IMR-90 (cell line): ENCODE measurements at regions not wholly inside any gene's neighbourhood (a gene's known extent, or its start where the extent isn't known, plus 50 kb on each side); places are given as distances from the start of the nearest gene placed in this dataset.

ENCODE experiments used
- ATAC-seq: fragments of 200-7000 bp; cut with Tn5 transposase; 2 replicates; pipeline ENCODE4 v1.9.1; 2020; ENCODE audit warnings: low read depth, mild to moderate bottlenecking, moderate library complexity
- BruUV-seq: library from RNA; stranded (reverse); fragments of 400-500 nt; replicated peaks from 2 replicates; lab custom pipeline; 2021; lab: Mats Ljungman, UMichigan
- CTCF ChIA-PET: fragments of 300-600 bp; formaldehyde crosslinking; extraction: SDS; loops from one replicate; lab custom pipeline; 2021; ENCODE audit warnings: antibody characterized with exemption; lab: Yijun Ruan, JAX
- POLR2A ChIA-PET: fragments of 300-600 bp; sonication (Branson Sonifier 250); formaldehyde crosslinking; loops from one replicate; lab custom pipeline; 2022; ENCODE audit warnings: antibody characterized with exemption; ENCODE audit not compliant: unreplicated experiment; lab: Charles Lee
- DNase-seq: peaks from one replicate; pipeline ENCODE4 v3.0.0; 2013
- H2AFZ ChIP-seq: replicated peaks from 2 replicates; pipeline ENCODE3; 2013; ENCODE audit warnings: low read length, mild to moderate bottlenecking; ENCODE audit not compliant: poor library complexity
- H2AK5ac ChIP-seq: 2 replicates; pipeline ENCODE4 v1.6.1; 2013; ENCODE audit warnings: low read depth, low read length, inconsistent platforms
- H2AK9ac ChIP-seq: replicated peaks from 2 replicates; pipeline ENCODE3; 2013; ENCODE audit warnings: mild to moderate bottlenecking, low read depth, low read length, moderate library complexity; ENCODE audit not compliant: poor library complexity
- H2BK120ac ChIP-seq: 2 replicates; pipeline ENCODE4 v1.6.1; 2013; ENCODE audit warnings: low read depth, low read length, inconsistent platforms
- H2BK15ac ChIP-seq: 3 replicates; pipeline ENCODE4 v1.6.1; 2013; ENCODE audit warnings: low read depth, low read length, inconsistent platforms
- H2BK20ac ChIP-seq: 2 replicates; pipeline ENCODE4 v1.6.1; 2013; ENCODE audit warnings: low read depth, mild to moderate bottlenecking, inconsistent platforms, low read length, moderate library complexity
- H2BK5ac ChIP-seq: 2 replicates; pipeline ENCODE4 v1.6.1; 2013; ENCODE audit warnings: mild to moderate bottlenecking, low read depth, low read length, inconsistent platforms; ENCODE audit not compliant: poor library complexity, severe bottlenecking
- H3K14ac ChIP-seq: replicated peaks from 2 replicates; pipeline ENCODE4 v1.6.1; 2013; ENCODE audit warnings: low read depth, low read length, inconsistent platforms
- H3K18ac ChIP-seq: 2 replicates; pipeline ENCODE4 v1.6.1; 2013; ENCODE audit warnings: low read depth, low read length, control low read depth
- H3K23ac ChIP-seq: 2 replicates; pipeline ENCODE4 v1.6.1; 2013; ENCODE audit warnings: low read depth, low read length, inconsistent platforms
- H3K27ac ChIP-seq: 2 replicates; pipeline ENCODE4 v1.5.1; 2013; ENCODE audit warnings: mild to moderate bottlenecking, control low read depth, low read length; ENCODE audit not compliant: insufficient read depth
- H3K27me3 ChIP-seq: 2 replicates; pipeline ENCODE4 v1.6.1; 2013; ENCODE audit warnings: low read length; ENCODE audit not compliant: control insufficient read depth, insufficient read depth
- H3K36me3 ChIP-seq: 2 replicates; pipeline ENCODE4 v1.6.1; 2013; ENCODE audit warnings: low read length, mixed read lengths; ENCODE audit not compliant: control insufficient read depth, insufficient read depth
- H3K4ac ChIP-seq: 2 replicates; pipeline ENCODE4 v1.6.1; 2013; ENCODE audit warnings: low read depth, low read length, inconsistent platforms
- H3K4me1 ChIP-seq: 2 replicates; pipeline ENCODE4 v1.6.1; 2013; ENCODE audit warnings: low read length, mixed read lengths; ENCODE audit not compliant: control insufficient read depth, insufficient read depth
- H3K4me2 ChIP-seq: 2 replicates; pipeline ENCODE4 v1.6.1; 2013; ENCODE audit warnings: low read depth, mild to moderate bottlenecking, control low read depth, low read length, moderate library complexity
- H3K4me3 ChIP-seq: 2 replicates; pipeline ENCODE4 v1.5.1; 2013; ENCODE audit warnings: low read depth, mild to moderate bottlenecking, control low read depth, low read length, moderate library complexity; ENCODE audit not compliant: insufficient read depth
- H3K56ac ChIP-seq: 2 replicates; pipeline ENCODE4 v1.6.1; 2013; ENCODE audit warnings: low read length, inconsistent platforms; ENCODE audit not compliant: insufficient read depth; ENCODE audit errors: extremely low read depth
- H3K79me1 ChIP-seq, 2 experiments: 2 replicates each; pipeline ENCODE4 v1.6.1; 2013; ENCODE audit warnings: low read length in 2 of 2, inconsistent platforms in 1 of 2, low read depth in 1 of 2
- H3K9ac ChIP-seq: 2 replicates; pipeline ENCODE4 v1.6.1; 2013; ENCODE audit warnings: low read depth, low read length, control low read depth
- H3K9me1 ChIP-seq: 2 replicates; pipeline ENCODE4 v1.6.1; 2013; ENCODE audit warnings: low read length, inconsistent platforms; ENCODE audit not compliant: insufficient read depth
- H3K9me3 ChIP-seq: 2 replicates; pipeline ENCODE4 v1.6.1; 2013; ENCODE audit warnings: low read length; ENCODE audit not compliant: control insufficient read depth, insufficient read depth
- H4K20me1 ChIP-seq: 2 replicates; pipeline ENCODE4 v1.6.1; 2013; ENCODE audit warnings: low read length, inconsistent platforms; ENCODE audit not compliant: insufficient read depth
- H4K5ac ChIP-seq: 2 replicates; pipeline ENCODE4 v1.6.1; 2013; ENCODE audit warnings: mild to moderate bottlenecking, low read depth, low read length, control low read depth
- H4K8ac ChIP-seq, 2 experiments: 2 replicates each; pipeline ENCODE4 v1.6.1; 2013; ENCODE audit warnings: low read depth in 2 of 2, low read length in 2 of 2, control low read depth in 1 of 2, inconsistent platforms in 1 of 2
- H4K91ac ChIP-seq: 2 replicates; pipeline ENCODE4 v1.6.1; 2013; ENCODE audit warnings: low read depth, low read length, inconsistent platforms; ENCODE audit not compliant: insufficient read depth
- CEBPB ChIP-seq: IDR thresholded peaks from 2 replicates; pipeline ENCODE4 v1.6.1; 2012; ENCODE audit warnings: low read depth, low read length, improper control_type of control experiment
- CHD1 ChIP-seq: IDR thresholded peaks from 2 replicates; pipeline ENCODE4 v1.6.1; 2012; ENCODE audit warnings: low read depth, low read length, improper control_type of control experiment
- CTCF ChIP-seq: conservative IDR thresholded peaks from 2 replicates; pipeline ENCODE4 v1.5.1; 2012; ENCODE audit warnings: mild to moderate bottlenecking, low read depth, low read length, improper control_type of control experiment
- FOS ChIP-seq: fragments of 150-350 bp; IDR thresholded peaks from 2 replicates; pipeline ENCODE4 v1.6.1; 2016; ENCODE audit warnings: low read depth, low read length
- MAFK ChIP-seq: IDR thresholded peaks from 2 replicates; pipeline ENCODE4 v1.6.1; 2012; ENCODE audit warnings: low read depth, low read length, improper control_type of control experiment
- MAZ ChIP-seq: IDR thresholded peaks from 2 replicates; pipeline ENCODE4 v1.6.1; 2012; ENCODE audit warnings: low read depth, mild to moderate bottlenecking, low read length, improper control_type of control experiment, moderate library complexity, borderline replicate concordance
- MXI1 ChIP-seq: IDR thresholded peaks from 2 replicates; pipeline ENCODE4 v1.6.1; 2012; ENCODE audit warnings: low read depth, mild to moderate bottlenecking, low read length, moderate library complexity, borderline replicate concordance
- WGBS, 2 experiments: methylation state at CpG; one replicate each; pipeline versions ENCODE4 v1.1.5 to v1.1.7; 2013; ENCODE audit warnings: missing lambda C conversion rate in 2 of 2; ENCODE audit not compliant: insufficient read length in 1 of 2; ENCODE audit errors: extremely low coverage in 2 of 2; 5-methylcytosine and 5-hydroxymethylcytosine counted together
- dilution Hi-C: fragments of 300-500 bp; cut with HindIII; formaldehyde crosslinking; loops from one replicate; pipeline ENCODE4 v1.14.3; 2018; ENCODE audit warnings: low sequenced_read_pairs; ENCODE audit not compliant: unreplicated experiment
- in situ Hi-C: fragments of 300-500 bp; cut with MboI; formaldehyde crosslinking; loops from 3 replicates; pipeline ENCODE4 v1.14.3; 2019; ENCODE audit warnings: low sequenced_read_pairs, inconsistent platforms, mixed read lengths
- intact Hi-C: fragments of 100-400 bp; cut with micrococcal nuclease; formaldehyde crosslinking; loops from 2 replicates; pipeline ENCODE4 v1.10.0; 2022

GRCh38 chr1:101162300-101162699, 74.5 kb upstream of the S1PR1 start (continued):
- TF ChIP-seq CHD1 (no peak), MAZ (no peak), MXI1 (no peak)

GRCh38 chr1:101161619-101162018, 75.2 kb upstream of the S1PR1 start:
- no peak overlapping the region for H2BK5ac ChIP-seq
- H2AK5ac ChIP-seq: no peak overlapping the region
- H3K14ac ChIP-seq: no peak overlapping the region
- peaks cover 3% of the 10 kb centered on the region; the same call in 1 of the 2 replicates for H3K4me1 ChIP-seq
- dilution Hi-C loops (no loop called here), in situ Hi-C loops (no loop called here), intact Hi-C loops (no loop called here)
- no peak overlapping the region for H2BK15ac ChIP-seq
- no peak for DNase-seq
- H3K27me3 ChIP-seq: no peaks in the 10 kb centered on the region
- no peak overlapping the region for H4K5ac ChIP-seq
- no peak overlapping the region for H3K56ac ChIP-seq
- no peak overlapping the region for H3K4me2 ChIP-seq
- no peak overlapping the region for H2BK120ac ChIP-seq
- no peak overlapping the region for H4K91ac ChIP-seq
- H3K9me1 ChIP-seq: no peaks in the 10 kb centered on the region
- H4K8ac ChIP-seq: no peak overlapping the region
- H3K4ac ChIP-seq: no peak overlapping the region
- H2AFZ ChIP-seq: no peak overlapping the region
- POLR2A ChIA-PET: no interaction called here
- H3K9me3 ChIP-seq: no peaks in the 10 kb centered on the region
- ATAC-seq: no peak
- no peak overlapping the region for H3K27ac ChIP-seq
- no peaks in the 10 kb centered on the region for H3K79me1 ChIP-seq
- CTCF ChIA-PET: no interaction called here
- no TSS peak for BruUV-seq
- TF ChIP-seq CEBPB (no peak), MAZ (no peak), CTCF (no peak), FOS (no peak), MXI1 (no peak), MAFK (no peak)
- no peak overlapping the region for H3K9ac ChIP-seq
- no peak overlapping the region for H2BK20ac ChIP-seq
- WGBS, 2 experiments: no CpG with 5 or more reads among the region's 3 CpGs
- no peak overlapping the region for H3K23ac ChIP-seq
- H3K36me3 ChIP-seq: no peaks in the 10 kb centered on the region
- H4K20me1 ChIP-seq: no peaks in the 10 kb centered on the region
- H2AK9ac ChIP-seq: no peak overlapping the region
- H3K4me3 ChIP-seq: no peak overlapping the region
- no peak overlapping the region for H3K18ac ChIP-seq
